ENCODE measurements at regions not wholly inside any gene's neighbourhood (a gene's known extent, or its start where the extent isn't known, plus 50 kb on each side); places are given as distances from the start of the nearest gene placed in this dataset.
"Not testable (repeated sequence)": the region's sequence is repeated elsewhere in the genome, so short reads cannot be mapped to it uniquely, and the experiment has no call there.

DNA sequence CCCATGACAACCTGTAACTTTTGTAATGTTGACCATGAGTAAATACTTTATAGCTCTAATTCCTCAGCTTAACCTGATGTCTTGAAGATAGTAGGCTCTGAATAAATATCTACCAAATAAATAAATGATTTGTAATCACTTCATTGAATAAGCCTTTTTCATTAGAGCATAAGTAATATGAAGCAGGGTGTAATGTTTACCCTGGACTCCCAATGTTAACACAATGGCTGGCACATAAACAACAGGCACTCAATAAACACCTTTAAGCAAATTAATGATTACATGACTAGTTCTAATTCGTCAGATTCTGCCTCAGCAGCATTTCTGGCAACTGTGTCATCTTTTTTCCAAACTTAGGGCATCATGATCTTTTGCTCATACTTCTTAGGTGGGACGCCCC, 396.3 kb downstream of the LIG4 start:
- DNase-seq (ENCODE audit: low spot score) = peak; percentile 29

GRCh38 chr13:107817647-107818287, 397.6 kb downstream of the LIG4 start:
- no peak for DNase-seq (ENCODE audit: low spot score)

DNA sequence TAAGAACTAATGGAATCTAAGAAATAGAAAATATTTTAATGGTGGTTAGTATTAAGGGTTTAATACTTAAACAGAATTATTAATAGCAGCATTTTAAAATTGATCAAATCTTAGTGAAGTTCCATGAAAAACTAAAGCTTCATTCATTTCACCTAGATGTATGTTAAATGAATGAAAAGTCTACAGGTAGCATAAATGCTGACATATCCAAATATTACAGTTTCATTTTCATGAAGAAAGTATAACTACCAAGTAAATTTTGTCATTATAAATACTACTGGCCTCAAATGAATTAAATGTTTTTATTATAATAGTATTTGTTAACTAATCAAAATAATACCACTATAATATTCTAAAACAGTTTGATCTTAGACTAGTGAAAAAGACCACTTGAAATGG, 403.3 kb downstream of the LIG4 start:
- DNase-seq (ENCODE audit: low spot score) = no peak

DNA sequence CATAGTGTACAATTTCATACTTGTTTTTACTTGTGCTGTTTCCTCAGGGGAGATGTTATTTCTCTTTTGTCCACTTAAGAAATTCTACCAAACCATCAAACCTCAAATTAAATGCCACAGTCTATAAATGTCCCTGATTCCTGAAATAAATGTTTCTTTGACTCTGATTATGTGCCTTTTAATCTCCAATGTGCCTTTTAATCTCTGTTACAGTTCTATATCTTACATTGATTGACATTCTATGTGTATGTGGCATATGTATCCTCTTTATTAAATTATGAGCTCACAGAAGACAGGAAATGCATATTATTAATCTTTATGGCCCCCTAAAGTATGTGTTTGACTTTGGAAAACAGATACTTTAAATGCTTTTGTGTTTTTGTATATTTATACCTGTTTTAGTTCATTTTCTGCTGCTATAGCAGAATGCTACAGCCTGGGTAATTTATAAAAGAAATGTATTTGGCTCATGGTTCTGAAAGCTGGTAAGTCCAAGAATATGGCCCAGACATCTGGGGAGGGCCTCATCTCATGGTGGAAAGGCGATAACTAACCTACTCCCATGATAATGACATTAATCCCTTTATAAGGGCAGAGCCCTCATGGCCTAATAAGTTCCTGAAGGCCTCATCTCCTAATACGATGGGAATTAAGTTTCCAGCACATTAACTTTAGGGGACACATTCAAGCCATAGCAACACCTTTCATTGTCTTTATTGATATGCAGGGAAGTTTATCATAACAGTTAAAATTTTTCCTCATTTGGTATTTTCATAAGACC, 403.9 kb downstream of the LIG4 start:
- DNase-seq (ENCODE audit: low spot score) = no peak

GRCh38 chr13:107809125-107809524, 406.2 kb downstream of the LIG4 start:
- DNase-seq (ENCODE audit: low spot score) = no peak

GRCh38 chr13:107808389-107808788, 406.9 kb downstream of the LIG4 start:
- DNase-seq (ENCODE audit: low spot score) = no peak

- DNase-seq (ENCODE audit: low spot score) = no peak
These were observed 407.8 kb downstream of the LIG4 start for GRCh38 chr13:107807306-107808073.

- no peak for DNase-seq (ENCODE audit: low spot score)
These were observed 408.6 kb downstream of the LIG4 start for GRCh38 chr13:107806726-107807125.

DNA sequence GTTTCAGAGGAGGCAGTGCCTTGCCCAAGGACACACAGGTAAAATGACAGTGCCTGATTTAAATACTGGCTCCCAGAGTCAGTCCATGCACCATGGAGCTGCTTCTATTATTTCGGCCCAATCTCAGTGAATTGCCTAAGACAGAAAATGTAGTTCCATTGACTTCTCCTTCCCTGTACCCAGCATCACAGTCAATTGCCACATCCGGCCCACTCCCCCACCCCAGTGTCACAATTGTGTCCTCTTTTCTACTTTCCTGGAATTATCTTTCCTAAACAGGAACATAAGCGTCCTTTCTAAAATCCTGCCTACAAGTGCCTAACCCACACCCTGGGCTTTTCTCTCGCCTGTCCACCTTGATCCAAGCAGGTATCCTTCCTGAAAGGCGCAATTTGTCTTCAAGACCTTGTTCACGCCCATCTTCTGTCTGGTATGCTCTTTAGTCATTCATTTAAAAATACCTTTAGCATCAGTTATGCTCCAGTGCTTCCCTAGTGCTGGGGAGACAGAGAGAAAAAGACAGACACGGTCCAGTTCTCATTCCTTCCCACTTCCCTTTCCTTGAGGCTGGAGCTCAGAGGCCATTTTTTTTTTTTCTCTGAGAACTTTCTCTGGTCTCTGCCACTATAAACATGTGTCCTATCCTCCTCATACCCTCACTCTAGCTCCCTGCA, 411.4 kb downstream of the LIG4 start:
- peak; percentile 87 for DNase-seq (ENCODE audit: low spot score)

GRCh38 chr13:107801621-107802020, 413.7 kb downstream of the LIG4 start:
- no peak for DNase-seq (ENCODE audit: low spot score)

DNA sequence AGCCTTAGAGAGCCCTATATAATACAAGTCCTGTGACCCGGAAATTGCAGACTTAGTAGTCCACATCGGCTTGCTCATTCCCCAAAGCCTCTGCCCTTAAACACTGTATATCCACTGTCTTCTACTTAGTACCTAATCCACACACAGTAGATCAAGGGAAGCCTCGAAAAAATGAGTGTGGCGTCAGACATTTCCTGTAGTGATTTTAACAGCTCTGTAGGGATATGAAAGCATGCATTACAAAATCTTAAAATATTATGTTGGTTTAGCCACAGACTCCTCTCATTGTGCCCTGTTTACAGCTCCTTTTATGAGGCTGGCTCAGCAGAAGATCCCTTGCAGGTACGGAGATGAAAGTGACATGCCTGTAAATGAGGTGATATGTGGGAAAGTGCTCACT, 416.3 kb downstream of the LIG4 start:
- no peak for DNase-seq (ENCODE audit: low spot score)

- no peak for DNase-seq (ENCODE audit: low spot score)
These were observed 424.9 kb downstream of the LIG4 start for GRCh38 chr13:107790397-107790796.

DNA sequence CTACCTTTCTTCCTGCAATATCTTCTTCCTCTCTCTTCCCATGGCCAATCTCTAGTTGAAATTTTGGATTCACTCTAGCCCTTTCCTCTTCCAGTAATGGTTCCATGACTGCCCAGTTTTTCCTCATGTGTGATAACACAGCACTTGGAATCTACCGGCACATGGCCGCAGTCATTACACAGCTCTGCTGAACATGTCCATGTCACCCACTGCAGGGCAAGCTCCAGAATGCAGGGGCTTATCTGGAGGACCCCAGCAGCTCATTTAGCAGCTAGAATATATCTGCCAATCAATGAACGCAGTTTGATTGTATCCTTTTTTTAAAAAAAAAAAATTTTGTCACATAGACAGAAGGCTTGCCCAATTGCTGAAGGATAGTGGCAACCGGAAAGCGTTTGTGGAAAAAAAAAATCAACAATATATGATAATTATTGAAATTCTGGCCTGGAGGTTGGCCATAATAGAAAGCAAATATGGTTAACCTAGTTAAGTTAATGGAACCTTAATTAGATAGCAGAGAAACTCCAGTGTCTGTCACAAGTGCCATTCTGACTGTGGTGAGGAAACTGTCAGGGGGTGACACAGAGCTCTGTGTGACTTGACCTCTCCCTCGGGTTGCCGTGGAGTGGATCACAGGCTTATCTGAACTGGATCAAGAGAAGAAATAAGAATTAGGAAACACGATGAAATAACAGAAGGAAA, 426.7 kb downstream of the LIG4 start:
- no peak for DNase-seq (ENCODE audit: low spot score)

DNA sequence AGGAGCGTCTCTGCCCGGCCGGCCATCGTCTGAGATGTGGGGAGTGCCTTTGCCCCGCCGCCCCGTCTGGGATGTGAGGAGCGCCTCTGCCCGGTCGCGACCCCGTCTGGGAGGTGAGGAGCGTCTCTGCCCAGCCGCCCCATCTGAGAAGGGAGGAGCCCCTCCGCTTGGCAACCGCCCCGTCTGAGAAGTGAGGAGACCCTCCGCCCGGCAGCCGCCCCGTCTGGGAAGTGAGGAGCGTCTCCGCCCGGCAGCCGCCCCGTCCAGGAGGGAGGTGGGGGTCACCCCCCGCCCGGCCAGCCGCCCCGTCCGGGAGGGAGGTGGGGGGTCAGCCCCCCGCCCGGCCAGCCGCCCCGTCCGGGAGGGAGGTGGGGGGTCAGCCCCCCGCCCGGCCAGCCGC, 432.7 kb downstream of the LIG4 start:
- DNase-seq (ENCODE audit: low spot score) = not testable (repeated sequence)

DNA sequence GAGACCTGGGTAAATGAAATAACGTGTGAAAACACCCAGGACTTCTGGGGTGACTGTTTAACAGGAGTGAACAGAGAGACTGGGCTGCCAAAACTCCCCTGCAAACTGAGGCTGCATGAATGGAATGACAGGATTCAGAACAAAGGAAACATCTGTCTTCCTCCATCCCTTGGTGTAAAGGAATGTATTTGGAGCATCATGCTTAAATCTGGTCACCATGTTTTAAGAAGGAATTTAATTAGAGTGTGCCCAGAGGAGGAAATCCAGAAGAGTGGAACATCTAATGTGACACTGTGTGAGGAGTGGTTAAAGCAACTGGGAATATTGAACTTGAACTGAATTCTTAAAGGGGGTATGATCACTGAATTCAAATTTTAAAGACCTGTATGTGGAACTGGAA, 437.2 kb downstream of the LIG4 start:
- no peak for DNase-seq (ENCODE audit: low spot score)

DNA sequence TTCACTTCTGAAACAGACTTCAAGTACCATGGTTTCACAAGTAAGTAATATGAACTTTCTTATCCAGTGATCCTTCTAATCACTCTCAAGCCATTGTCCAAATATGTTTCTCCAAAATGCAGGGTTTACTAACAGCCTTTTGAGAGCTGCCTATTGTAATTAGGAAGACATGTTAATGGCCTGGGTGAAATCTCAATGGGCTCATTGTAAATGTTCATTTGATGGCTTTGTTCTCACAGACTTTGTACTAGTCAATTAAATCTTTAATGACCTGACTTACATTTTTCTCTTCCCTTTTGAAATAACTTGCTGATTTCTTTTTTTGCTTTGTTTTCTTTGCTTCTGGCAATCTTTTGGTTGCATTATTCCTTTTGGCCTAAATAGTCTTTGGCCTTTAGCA, 444.8 kb downstream of the LIG4 start:
- no peak for DNase-seq (ENCODE audit: low spot score)

DNA sequence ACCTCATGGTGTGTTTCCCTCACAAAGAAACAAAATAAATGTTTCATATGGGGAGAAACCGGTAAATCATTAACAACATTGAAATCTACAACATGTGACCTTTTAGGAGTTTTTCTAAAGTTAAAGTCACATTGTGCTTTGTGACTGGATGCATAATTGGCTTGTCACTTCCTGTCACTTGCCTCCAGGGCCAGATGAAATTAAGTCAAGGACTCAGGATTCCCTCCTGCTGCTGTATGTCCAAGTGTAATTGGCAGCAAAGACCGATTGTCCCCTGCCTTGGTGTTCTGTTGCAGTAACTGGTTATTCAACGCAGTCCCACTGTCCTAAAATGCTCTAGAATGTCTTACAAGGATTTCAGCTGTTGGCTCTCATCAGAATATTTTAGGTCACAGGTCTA, 448.2 kb downstream of the LIG4 start:
- peak; percentile 66 for DNase-seq (ENCODE audit: low spot score)

DNA sequence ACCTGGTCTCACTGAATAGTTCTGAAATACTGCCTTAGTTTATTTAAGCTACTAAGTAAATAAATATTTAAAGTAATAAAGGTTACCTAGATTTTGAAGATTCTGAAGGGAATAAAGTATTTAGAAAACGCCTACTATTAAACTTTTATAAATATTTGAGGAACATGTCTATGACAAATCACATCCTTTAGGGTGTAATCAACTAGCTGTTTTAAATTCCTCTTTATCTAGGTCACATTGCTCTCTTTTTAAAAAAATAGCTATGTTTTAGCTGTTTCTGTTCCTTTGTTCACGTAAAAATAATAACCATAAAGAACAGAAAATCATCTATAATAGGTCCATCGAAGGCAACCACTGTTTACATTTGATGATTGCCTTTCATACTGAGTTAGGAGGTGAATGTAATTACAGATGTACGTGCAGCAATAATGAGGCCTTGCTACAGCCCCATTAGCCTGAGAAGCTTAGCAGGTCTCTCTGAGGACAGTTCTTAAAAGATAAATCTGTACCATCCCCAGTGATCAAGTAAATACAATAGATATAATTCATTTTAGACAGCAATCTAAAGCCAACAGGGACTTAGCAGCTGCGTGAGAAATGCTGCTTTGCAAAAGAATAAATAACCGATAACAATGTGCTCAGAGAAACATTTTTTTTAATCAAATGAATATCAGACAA, 449.5 kb downstream of the LIG4 start:
- no peak for DNase-seq (ENCODE audit: low spot score)

DNA sequence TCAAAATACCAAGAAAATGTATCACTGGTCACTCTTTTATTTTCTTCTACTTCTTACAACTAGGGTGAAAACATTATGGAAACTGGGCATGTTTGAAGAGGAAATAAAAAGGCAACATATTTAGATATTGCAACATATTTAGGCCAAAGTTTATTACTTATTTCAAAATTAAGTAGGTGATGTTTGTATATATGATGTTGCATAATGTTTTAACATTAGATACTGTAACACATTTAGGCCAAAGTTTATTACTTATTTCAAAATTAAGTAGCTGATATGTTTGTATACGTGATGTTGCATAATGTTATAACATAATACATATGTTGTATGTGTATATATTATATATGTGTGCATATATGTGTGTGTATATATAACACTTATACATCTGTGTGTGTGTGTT, 451.3 kb downstream of the LIG4 start:
- no peak for DNase-seq (ENCODE audit: low spot score)

DNA sequence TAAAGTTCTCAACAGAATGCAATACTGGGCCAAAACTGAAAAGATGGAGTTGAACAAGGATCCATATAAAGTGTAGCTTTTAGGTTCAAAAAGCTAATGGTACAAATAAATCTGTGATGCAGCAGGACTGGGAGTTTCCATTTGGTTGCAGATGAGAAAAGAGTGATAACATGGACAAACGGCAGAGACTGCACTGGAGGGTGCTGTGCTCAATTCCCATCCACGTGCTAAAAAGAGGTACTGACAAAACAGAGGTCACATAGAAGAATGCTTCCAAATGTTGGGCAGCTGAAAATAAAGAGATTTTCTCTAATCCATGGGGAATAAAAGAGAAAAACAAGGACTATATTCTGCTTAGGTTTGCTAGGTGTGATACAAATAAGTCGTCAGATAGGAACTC, 461.6 kb downstream of the LIG4 start:
- DNase-seq (ENCODE audit: low spot score) = no peak

DNA sequence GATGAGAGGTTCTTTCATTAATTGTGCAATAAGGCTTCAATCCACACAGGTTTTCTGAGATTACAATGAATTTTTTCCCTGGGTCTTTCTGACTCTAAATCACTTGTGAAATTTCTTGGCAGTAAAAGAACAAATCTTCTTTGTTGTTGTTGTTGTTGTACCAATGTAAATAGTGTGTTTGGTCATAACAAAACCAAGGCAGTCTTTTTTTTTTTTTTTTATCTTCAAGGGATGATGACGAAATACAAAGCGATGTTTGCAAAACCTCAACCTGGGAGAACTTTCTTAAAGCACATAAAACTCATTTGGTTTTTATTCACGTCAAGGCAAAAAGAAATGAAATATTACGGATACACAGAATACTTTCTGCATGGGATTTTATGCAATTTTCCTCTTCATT, 462.0 kb downstream of the LIG4 start:
- DNase-seq (ENCODE audit: low spot score) = no peak
